Stimulated activated CD4-positive, alpha-beta T cell treated with anti-CD3 and anti-CD28 coated beads, Interleukin-1b, Interleukin-23, amount 100 ng/mL, for 24 hours (primary cell): ENCODE measurements at regions not wholly inside any gene's neighbourhood (a gene's known extent, or its start where the extent isn't known, plus 50 kb on each side); places are given as distances from the start of the nearest gene placed in this dataset.

ENCODE experiments used
- DNase-seq, 4 experiments: peaks; one replicate each; pipeline ENCODE4 v3.0.0-alpha.2; 2020; ENCODE audit warnings: low read depth in 4 of 4, low spot score in 1 of 4

DNA sequence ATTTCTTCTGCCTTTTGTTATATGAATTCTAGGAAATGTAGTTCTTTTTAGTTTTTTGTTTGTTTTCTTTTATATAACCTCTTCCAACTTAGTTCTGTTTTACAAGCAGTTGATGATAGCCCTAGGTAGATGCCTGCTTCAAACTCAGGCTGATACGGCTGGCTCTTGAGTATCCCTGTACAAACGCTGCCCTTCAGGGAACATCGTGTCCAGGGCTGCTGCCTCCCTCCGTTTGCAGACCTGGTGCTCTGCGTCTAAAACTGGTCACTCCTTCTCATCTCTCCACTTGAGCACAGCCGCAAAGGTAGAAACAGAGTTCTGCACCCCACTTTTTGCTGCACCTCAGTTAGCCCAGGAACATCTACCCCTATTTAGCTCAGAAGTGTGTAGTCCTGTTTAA is 310.1 kb downstream of the PRL start:
- DNase-seq, result no peak

DNA sequence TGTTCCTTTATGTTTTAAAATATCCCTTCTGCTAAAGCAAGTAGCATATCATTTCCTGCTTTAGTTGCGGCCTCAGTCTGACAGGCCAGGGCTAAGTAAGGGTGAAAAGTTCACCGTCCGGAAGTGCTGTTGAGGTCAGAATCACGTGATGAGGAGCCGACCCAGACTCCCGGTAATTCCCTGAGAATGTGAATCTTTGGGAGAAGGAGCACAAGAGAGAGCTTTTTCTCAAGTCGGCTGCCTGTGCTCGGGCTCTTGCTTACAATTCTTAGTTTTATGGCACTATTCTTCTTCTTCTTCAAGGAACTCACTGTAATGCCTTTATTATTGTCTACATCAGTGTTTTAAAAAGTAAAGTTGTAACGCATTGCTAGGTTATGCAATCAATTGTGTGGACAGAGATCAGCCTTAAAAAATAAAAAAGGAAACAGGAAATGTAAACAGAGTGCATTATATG is 309.3 kb downstream of the PRL start:
- no peak for DNase-seq

DNA sequence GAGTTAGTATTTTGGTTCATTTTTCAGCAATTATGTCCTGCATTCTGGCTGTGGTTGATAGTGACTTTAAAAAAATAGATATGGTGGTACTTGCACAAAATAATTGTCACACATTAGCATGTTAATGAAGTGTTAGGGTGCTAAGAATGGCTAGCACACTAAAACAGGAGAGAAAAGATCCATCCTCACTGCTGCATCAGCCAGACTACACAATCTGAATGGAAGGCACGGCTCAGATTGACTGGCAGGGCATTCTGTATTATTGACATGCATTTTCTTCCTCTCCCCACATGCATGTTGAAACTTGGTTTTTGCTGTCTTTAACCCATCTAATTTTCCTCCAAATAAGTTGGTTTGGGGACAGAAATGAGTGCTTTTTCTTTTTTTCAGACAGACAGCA is 306.3 kb downstream of the PRL start:
- DNase-seq, result no peak

DNA sequence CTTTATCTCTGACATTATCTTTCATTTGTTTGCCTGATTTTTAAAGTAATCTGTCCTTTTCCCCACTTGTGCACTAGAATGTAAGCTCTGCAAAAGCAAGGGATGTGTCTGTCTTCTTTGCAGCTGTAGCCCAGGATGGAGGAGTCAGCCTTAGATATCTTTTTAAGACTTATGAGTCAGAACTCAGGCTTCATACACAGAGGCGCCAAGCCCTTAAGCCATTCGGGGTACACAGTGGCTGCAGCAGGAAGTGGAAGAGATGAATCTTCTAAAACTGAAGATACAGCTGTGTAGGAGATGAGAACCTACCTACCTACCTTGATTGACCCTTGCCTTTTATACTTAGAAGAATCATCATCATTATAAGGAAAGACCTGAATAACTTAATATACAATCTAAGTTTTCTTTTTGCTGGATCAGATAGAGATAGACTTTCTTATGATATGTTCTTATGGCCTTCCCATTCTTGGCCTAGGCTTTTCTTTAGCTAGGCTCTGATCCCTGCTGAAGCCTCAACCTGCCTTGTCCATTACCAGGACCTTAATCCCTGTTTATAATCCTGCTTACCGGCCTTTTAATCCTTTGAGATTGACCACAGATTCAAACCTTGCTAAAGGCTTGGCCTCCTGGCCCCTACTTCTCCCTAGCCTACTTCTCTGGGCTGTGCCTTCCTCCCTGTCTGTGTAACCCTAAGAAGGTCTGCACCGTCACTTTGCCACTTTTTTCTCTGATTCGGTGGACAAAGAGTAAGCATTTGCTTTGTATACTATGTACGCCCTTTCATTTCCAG is 304.5 kb downstream of the PRL start:
- no peak for DNase-seq

DNA sequence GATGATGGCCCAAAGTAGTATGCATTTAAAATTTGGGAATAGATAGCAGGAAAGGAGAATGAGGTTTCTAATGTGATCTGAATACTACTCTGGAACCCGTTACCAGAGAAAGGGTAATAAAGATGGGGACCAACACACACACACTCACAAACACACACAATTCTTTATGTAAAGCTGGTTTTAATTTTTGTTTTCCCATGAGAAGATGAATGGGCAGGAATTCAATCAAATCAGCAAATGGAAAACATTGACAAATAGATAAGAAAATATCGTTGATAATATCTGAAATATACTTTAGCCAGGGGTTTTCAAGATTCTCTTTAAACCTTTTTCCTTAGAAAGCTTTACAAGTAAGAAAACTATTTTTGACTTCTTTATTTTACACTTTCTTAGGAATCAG is 303.0 kb downstream of the PRL start:
- DNase-seq, result no peak

DNA sequence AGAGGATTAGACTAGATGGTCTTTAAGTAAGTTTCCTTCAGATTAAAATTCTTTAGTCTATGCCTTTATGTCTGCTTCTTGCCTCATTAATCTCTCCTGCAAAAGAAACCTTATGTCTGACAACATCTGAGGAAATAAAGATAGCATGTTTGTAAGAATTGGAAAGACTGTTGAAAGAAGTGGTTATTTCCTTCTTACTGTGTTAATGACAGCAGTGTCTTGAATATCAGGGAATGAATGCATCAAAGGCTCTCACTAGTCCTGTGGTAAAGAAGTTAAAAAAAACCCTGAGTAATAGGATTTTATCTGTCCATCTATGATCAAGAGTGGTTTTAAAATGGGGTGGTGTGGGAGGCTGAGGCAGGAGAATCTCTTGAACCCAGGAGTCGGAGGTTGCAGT is 302.0 kb downstream of the PRL start:
- no peak for DNase-seq

DNA sequence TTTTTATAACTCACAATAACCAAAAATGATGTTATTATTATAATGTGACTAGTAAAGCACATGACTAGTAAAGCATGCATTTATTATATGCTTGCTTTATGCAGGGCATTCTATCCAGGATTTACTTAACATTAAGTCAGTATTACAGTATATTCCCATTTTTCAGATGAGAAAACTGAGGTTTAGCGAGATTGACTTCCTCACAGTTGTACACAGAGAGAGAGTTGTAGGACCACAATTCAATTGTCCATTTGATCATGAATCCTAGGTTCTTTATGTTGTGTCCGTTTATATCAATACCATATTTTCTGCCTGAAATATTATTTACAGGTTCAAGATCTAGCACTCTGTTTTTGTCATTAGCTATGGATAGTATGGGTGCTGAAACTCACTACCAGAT is 301.5 kb downstream of the PRL start:
- DNase-seq, result no peak

DNA sequence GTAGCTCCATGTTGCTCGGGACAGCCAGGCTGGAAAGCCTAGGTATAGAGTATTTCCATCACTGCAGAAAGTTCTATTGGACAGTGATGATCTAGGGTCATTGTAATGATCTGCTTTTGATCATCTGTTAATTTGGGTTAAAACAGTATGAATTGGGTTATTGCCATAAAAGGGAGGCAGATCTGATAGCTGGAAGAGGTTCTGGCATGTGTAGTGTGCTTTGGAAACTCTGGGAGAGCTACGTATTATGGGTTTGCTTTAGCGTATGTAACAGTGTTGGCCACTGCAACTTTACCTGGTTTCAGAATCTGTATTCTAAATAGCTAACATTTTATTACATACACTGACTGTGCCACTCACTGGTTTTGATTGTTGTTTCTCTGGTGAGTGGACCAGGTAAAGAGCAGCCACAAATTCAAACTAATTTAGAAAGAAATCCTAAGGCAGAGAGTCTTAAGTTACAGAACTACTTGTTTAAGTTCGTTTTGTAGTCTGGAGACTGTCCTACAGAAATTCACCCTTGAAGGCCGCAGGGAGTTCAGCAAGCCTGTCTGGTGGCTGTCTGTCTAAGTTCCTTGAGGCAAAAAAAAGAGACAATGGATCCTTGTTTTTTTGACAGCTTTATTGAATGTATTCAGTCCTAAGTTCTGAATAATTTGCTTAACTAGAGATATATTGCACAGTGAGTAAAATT is 300.3 kb downstream of the PRL start:
- no peak for DNase-seq

DNA sequence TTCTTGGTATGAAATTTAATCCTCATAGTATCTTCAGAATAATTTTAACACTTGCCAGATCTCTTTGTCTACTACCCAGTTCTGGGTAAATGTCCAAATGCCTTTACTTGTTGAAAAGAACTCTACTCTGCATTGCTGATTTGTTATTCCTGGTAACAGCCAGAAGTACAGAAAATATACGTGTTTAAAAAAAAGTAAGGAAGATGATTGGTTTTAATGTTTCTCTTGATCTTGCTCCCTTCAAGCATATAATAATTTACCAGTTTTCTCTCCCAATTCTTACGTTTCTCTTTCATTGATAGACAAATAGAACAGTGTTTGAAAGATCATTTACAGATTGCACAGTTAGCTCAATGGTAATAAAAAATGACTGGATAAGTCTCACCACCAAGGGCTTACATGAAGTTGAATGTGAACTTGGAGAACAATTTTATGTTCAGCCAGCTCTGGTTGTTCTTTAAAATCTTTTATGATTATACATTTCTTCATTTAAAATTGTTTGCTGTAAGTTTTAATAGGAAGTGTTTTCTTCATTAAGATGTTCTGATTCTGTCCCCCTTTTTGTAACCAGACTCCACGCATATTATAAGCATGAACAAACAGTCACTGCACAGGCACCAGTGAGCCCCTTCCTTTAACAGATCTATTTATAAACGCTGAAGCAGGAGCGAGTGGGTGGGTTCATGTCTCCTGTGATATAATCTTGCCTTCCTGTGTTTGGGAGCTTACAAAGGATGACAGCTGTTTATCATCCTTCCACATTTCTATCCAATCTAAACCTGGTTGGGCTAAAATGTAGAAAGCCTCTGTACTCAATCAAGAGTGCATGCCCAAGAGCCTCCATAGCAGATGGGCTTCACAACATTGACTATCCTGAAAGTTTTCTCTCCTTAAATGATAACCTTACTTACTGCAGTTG is 299.5 kb downstream of the PRL start:
- DNase-seq, result no peak

DNA sequence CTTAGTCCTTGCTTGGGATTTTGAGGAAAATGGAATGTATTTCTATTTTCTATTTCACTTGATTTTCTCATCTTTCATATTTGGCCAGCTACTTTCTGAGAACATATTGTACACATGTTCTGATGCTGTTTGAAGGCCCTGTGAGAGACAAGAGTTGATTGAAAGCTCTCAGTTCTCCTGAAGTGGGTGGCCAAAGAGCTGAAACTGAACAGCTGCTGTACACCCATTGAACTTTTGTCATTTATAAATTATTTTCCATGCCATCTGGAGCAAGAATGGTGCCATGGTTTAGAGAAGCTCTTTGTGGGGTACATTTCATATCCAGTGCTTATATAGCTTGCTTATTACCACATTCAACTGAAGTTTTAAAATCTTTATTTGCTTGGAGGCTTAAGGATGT is 298.3 kb downstream of the PRL start:
- no peak for DNase-seq

DNA sequence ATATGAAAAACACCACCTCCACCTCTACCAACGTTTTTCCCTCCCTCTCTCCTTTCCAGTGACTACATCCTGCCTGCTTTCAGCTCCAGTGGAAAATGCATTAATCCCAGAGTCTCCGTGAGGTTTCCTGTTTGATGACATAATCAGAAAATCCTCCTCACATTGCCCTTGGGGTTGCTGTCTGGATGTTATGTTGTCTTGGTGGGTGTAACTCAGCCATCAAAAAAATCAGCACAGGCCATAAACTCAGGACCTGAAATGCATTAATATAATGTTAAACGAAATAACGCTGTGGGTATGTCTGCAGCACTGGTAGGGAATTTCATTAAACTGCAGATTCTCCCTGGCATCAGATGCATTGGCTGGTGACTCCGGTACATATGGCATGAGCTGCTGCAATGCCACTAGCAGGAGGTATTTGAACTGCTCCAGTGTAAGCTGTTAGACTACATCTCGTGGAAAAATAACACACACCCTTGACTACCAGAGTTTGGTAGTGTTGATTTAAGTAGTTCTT is 297.8 kb downstream of the PRL start:
- DNase-seq, result no peak

DNA sequence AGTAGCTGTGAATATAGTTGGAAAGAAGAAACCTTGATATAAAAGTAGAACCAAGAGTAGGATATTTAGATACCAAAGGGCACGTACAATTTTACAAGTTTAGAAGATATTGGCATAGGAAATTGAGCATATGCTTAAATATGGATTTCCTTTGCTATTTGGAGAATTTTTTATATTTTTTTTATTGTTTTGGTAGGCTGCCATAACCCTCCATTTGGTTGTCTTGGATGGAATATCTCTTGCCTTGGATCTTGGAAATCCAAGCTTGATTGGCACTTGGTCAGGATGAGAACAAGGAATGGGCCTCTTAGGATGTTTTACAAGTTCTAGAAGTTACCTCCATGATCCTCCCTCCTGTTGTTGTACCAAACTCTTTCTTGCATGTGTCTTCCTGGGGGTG is 297.1 kb downstream of the PRL start:
- DNase-seq, result no peak

DNA sequence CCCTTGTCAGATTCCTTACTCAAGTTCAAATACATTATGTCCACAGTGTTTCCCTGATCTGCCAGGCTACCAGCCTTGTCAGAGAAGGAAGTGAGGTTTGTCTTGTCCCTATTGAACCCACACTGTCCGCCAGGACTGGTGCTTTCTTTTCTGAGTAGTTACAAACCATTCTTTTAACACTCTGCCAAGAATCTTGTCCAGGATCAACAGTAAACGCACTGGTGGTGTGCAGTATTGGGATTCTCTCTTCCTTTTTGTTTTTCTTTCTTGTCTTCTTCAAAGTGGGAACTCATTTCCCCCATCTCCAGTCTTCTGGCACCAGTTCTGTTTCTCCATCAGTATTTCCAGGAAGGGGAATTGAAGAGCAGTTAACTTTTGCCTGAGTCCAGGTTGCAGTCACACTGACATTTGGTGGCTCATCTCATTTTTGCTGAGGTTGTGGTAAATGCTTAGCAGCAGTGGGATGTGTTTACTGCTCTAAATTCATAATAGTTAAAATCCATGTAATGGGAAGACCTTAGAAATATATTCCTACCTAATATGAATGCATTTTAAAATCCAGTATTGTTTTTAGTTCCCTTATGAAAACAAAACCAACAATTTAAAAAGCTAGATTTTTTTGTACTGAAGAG is 295.3 kb downstream of the PRL start:
- DNase-seq, result no peak

DNA sequence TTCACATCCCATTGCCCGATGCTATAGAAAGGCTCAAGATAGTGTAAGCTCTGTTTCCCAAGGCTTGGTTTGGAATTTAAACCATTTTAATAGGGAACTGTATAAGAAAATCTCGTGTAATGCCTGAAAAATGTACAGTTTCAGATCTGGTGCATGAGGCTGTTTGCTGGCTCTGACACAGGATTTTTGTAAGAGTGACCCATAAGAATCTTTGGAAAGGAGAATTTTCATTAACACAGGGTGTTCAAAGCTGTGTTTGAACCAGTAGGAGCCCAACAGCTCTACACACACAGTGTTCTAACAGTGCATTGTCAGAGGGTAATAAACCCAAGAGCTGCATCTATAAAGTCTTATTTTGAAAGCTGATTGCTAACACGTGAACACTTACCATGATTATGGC is 293.5 kb downstream of the PRL start:
- no peak for DNase-seq

DNA sequence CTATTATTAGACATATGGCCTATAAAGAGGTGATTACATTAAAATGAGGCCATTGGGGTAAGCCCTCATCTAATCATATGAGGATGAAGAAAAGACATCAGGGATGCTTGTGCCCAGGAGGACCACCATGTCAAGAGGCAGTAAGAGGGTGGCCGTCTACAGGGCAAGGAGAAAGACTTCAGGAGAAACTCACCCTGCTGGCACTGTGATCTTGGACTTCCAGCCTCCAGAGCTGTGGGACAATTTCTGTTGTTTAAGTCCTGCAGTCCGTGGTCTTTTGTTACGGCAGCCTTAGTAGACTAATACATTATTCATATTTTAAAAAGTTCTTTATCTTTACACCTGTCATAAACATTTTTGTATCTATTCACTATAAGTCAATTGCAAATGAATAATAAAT is 290.0 kb downstream of the PRL start:
- no peak for DNase-seq

DNA sequence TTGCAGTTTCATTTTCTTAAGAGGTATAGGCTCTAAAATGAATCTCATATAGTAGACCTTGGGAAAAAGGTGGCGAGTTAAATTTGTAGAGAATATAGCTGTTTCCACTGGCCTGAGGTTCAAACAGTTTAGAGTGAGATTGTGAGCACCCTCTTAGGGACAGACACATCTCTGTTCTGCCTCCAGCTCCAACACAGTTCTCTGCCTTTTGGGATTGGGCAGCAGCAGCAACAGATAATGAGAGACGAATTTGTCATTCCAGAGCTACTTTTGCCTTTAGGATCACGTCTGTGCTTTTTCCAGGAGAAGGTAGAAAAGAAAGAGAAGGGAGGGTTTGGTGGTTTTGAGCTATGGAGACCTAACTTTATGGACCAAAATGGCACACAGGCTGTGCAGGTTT is 289.4 kb downstream of the PRL start:
- DNase-seq, result no peak

DNA sequence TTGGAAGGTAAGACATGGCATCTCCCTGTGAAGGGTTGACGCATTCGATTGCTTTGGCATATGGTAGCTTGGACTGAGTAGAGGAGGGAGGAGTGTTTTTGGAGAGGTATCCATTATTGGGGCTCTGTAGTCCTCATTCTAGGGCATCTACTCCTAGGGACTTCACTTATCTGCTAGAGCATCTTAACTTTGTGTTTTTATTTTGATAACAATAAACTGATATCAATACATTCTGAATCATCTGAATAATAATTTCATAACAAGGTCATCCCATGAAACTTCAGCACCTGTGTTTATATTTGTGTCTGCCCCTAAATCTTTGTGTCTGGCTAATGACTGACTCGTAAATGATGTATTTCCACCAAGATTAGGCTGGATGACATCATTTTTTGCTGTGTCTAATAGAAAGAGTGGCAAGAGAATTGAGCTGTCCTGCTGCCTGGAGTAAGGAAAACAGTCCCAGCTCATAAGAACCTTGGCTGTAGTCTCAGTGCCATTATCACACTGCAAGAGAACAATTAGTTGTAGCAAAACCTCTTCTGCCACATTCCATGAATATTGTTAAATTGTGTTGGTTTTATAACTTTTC is 288.5 kb downstream of the PRL start:
- DNase-seq, result no peak

DNA sequence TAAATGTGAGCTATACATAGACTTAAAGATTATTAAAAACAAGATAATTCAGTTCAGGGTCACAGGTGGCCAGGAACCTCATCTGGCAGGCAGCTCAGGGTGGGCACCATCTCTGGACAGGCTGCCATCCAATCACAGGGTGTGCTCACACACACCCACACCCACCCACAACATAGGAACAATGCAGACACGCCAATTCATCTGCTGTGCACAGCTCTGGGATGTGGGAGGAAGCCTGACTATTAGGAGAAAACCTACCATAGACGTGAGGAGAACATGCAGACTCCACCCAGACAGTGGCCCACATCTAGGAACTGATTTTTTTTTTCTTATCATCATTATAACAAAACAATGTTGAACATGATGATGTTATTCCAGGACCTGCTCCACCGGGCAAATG is 286.7 kb downstream of the PRL start:
- DNase-seq, result no peak

DNA sequence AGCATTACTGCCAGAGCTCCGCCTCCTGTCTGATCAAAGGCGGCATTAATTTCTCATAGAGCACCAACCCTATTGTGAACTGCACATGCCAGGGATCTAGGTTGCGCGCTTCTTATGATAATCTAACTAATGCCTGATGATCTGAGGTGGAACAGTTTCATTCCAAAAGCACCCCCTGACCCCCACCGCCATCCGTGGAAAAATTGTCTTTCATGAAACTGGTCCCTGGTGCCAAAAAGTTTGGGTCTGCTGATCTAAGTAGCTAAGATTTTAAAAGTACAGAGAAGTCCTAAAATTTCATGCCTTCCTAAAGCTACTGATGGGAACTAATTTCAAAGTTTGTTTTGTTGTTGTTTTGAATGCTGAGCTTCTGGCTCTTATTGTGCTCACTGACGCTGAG is 281.6 kb downstream of the PRL start:
- no peak for DNase-seq

DNA sequence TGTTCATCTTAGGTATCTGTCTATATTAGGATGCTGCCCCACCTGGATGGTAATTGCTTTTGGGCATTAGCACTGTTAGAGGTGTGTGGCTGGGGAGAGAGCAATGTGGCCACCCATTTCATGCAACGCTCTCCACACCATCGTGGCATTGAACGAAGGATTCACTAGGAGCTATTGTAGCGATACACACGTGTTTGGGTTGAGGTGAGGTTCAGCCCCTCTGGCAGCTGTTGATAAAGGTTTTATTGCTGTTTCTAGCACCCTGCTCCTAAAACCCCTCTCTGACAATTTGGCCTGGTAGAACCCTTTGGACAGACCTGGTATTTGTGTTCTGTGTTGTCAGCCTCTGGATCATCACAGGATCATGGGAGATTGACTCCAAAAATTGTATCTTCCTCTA is 280.9 kb downstream of the PRL start:
- no peak for DNase-seq

DNA sequence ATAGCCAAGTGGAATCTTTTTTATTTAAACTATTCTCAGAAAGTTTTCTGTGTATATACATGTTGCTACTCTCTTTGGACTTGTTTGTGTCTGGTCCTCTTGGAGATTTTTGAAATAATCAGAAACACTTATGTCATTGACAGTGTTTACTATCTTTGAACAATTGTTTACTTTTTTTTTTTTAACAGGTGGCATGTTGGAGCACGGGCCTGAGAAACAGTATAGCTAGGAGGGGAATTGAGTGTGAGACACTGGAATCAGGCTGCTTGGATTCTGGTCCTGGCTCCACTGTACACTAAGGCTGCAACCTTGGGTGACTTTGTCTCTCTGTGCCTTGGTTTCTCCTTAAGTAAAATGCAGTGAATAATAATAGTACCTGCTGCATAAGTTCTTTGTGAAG is 279.6 kb downstream of the PRL start:
- no peak for DNase-seq
